Kidney (tissue), 13 donors: ENCODE measurements at regions not wholly inside any gene's neighbourhood (a gene's known extent, or its start where the extent isn't known, plus 50 kb on each side); places are given as distances from the start of the nearest gene placed in this dataset.

ENCODE experiments used
- DNase-seq, 5 donors: peaks; one replicate each; pipeline ENCODE4 v3.0.0-alpha.2; 2013 to 2020
- FAIRE-seq: peaks from 2 replicates; lab custom pipeline; 2012; peaks lifted over from hg19 to GRCh38; lab: Jason Lieb, UNC
- H3K27ac ChIP-seq, 2 donors: one replicate each; pipeline ENCODE4 v1.7.0; 2013; ENCODE audit warnings: low read depth in 2 of 2, low read length in 2 of 2, inconsistent platforms in 1 of 2
- H3K27me3 ChIP-seq: one replicate; pipeline ENCODE4 v1.7.1; 2013; ENCODE audit warnings: low read length, inconsistent platforms; ENCODE audit not compliant: control insufficient read depth, insufficient read depth
- H3K36me3 ChIP-seq, 3 donors: one replicate each; pipeline versions ENCODE4 v1.7.0 to v1.7.1; 2013; ENCODE audit warnings: low read length in 3 of 3, control low read depth in 1 of 3, inconsistent platforms in 1 of 3; ENCODE audit not compliant: insufficient read depth in 3 of 3, control insufficient read depth in 2 of 3
- H3K4me1 ChIP-seq, 3 donors: one replicate each; pipeline versions ENCODE4 v1.7.0 to v1.7.1; 2013; ENCODE audit warnings: low read length in 3 of 3, inconsistent platforms in 1 of 3, low read depth in 1 of 3; ENCODE audit not compliant: control insufficient read depth in 2 of 3, insufficient read depth in 2 of 3
- H3K4me3 ChIP-seq, 3 donors: one replicate each; pipeline versions ENCODE4 v1.7.0 to v1.8.1; 2013; ENCODE audit warnings: low read length in 3 of 3, control low read depth in 1 of 3, inconsistent platforms in 1 of 3
- H3K9ac ChIP-seq, 3 donors: one replicate each; pipeline versions ENCODE4 v1.7.0 to v1.7.1; 2013; ENCODE audit warnings: low read length in 3 of 3, control low read depth in 1 of 3, inconsistent platforms in 1 of 3
- H3K9me3 ChIP-seq, 3 donors: one replicate each; pipeline versions ENCODE4 v1.7.0 to v1.7.1; 2013; ENCODE audit warnings: low read length in 3 of 3, control low read depth in 1 of 3, inconsistent platforms in 1 of 3; ENCODE audit not compliant: control insufficient read depth in 2 of 3, insufficient read depth in 1 of 3
- intact Hi-C: fragments of 100-400 bp; cut with DNase I; formaldehyde crosslinking; loops from one replicate; pipeline ENCODE4 v1.11.1; 2022
- TF ChIP-seq, protein P1 (sequence below): IDR thresholded peaks from 3 replicates; pipeline ENCODE4 v1.5.1; 2012; ENCODE audit warnings: mild to moderate bottlenecking, moderate library complexity, borderline replicate concordance; ENCODE audit not compliant: insufficient read depth; ENCODE audit errors: extremely low read depth
- donor health status: control.
- donor health status: control.
- donor health status: control.
- donor health status: control.
- donor health status: control.
- donor health status: DM: yes; HTN: yes; CAD: no.
- donor health status: Normal renal cell carcinoma (clear cell type).

DNA sequence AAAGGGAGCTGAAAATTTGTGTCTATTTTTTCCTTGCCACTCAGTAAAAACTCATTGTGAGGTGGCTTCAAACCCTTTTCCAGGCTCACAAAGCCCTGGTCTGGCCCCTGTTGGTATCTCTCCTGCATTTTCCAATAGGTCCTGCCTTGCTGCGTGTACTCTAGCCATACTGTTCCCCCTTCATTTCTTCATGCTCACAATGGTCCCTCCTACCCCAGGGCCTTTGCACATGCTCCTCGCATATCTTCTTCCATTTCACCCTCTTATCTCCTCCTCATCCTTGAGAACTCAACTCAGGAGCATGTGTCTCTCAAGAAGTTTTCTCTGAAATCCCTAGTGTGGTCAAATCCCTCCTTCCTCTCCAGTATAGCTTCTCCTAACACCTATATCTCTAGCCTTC lies 186.6 kb downstream of the MBOAT1 start:
- no peaks in the 10 kb centered on the region for H3K27me3 ChIP-seq
- FAIRE-seq (no peak), DNase-seq (no peak)
- no peak overlapping the region for H3K27ac ChIP-seq
- intact Hi-C loops: no loop called here
- no peak overlapping the region for H3K4me3 ChIP-seq
- TF ChIP-seq, protein P1, sequence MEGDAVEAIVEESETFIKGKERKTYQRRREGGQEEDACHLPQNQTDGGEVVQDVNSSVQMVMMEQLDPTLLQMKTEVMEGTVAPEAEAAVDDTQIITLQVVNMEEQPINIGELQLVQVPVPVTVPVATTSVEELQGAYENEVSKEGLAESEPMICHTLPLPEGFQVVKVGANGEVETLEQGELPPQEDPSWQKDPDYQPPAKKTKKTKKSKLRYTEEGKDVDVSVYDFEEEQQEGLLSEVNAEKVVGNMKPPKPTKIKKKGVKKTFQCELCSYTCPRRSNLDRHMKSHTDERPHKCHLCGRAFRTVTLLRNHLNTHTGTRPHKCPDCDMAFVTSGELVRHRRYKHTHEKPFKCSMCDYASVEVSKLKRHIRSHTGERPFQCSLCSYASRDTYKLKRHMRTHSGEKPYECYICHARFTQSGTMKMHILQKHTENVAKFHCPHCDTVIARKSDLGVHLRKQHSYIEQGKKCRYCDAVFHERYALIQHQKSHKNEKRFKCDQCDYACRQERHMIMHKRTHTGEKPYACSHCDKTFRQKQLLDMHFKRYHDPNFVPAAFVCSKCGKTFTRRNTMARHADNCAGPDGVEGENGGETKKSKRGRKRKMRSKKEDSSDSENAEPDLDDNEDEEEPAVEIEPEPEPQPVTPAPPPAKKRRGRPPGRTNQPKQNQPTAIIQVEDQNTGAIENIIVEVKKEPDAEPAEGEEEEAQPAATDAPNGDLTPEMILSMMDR: no peak
- H3K9ac ChIP-seq: no peak overlapping the region
- no peaks in the 10 kb centered on the region for H3K4me1 ChIP-seq
- no peaks in the 10 kb centered on the region for H3K9me3 ChIP-seq
- H3K36me3 ChIP-seq: no peaks in the 10 kb centered on the region

DNA sequence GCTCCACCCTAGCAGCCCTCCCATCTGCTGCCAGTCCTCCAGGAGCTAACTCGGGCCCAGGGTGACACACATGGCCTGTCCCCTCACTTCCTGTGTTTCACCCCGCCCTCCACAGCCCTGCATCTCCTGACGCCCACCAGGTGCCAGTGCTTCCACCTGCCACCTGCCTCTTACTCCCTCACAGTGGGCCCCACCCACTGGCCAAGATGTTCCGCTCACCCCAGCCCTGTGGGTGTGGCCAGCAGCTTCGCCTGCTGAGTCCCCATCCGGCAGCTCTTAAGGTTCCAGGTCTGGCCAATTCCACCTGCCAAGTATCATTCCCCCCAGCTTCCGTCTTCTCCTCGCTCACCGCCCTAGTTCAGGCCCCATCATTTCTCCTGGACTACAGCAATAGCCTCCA lies 184.1 kb downstream of the MBOAT1 start:
- no peak for DNase-seq
- Histone ChIP-seq H3K36me3 (no peaks in the 10 kb centered on the region), H3K9ac (no peak overlapping the region), H3K27ac (no peak overlapping the region), H3K27me3 (no peaks in the 10 kb centered on the region), H3K9me3 (no peaks in the 10 kb centered on the region), H3K4me3 (no peak overlapping the region), H3K4me1 (no peaks in the 10 kb centered on the region)
- FAIRE-seq: no peak
- intact Hi-C loops: no loop called here
- TF ChIP-seq, protein P1: no peak

DNA sequence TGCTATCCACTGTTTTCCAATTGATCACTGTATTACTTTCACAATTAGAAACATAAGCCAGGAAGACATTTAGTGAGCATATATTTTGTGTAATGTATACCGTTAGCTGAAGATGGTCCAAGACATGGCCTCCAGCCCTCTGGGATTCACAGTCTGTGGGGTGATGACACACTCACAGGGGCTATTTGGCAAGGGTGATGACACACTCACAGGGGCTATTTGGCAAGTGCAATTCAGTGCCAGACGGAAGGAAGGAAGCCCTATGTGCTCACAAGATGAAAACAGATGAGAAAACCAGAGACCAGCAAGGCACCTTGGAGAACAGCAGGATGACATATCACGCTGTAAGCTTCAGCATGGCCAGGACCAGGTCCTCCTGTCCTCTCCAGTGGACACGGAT lies 183.7 kb downstream of the MBOAT1 start:
- no peak overlapping the region for H3K9ac ChIP-seq

DNA sequence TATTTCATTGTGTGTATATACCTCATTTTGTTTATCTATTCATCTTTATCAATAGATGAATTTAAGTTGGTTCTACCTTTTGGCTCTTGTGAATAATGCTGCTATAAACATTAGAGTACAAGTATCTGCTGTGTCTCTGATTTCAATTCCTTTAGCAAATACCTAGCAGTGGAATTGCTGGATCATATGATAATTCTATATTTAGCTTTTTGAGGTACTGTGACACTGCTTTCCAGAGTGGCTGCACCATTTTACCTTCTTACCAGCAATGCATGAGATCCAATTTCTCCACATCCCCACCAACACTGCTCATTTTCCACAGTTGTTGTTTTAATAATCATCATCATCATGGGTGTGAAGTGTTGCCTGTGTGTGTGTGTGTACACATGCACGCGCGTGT lies 182.3 kb downstream of the MBOAT1 start:
- DNase-seq (no peak), FAIRE-seq (no peak)
- TF ChIP-seq, protein P1: no peak
- Histone ChIP-seq H3K27me3 (no peaks in the 10 kb centered on the region), H3K36me3 (no peaks in the 10 kb centered on the region), H3K9me3 (no peaks in the 10 kb centered on the region), H3K4me1 (no peaks in the 10 kb centered on the region), H3K9ac (no peak overlapping the region), H3K4me3 (no peak overlapping the region), H3K27ac (no peak overlapping the region)
- intact Hi-C loops: no loop called here

More for the DNA sequence above, 183.7 kb downstream of the MBOAT1 start:
- no peaks in the 10 kb centered on the region for H3K4me1 ChIP-seq
- no peak for DNase-seq
- H3K4me3 ChIP-seq: no peak overlapping the region
- no peak overlapping the region for H3K27ac ChIP-seq
- H3K27me3 ChIP-seq: no peaks in the 10 kb centered on the region
- no peaks in the 10 kb centered on the region for H3K9me3 ChIP-seq
- TF ChIP-seq, protein P1: no peak
- no peak for FAIRE-seq
- no peaks in the 10 kb centered on the region for H3K36me3 ChIP-seq
- intact Hi-C loops: no loop called here
